RWPE2 (cell line): ENCODE measurements at regions not wholly inside any gene's neighbourhood (a gene's known extent, or its start where the extent isn't known, plus 50 kb on each side); places are given as distances from the start of the nearest gene placed in this dataset.

Experiments used
- ATAC-seq: fragments of 200-7000 bp; cut with Tn5 transposase; 3 replicates; pipeline ENCODE4 v1.9.1; 2021; ENCODE audit warnings: low read depth
- DNase-seq: peaks from one replicate; pipeline ENCODE4 v3.0.0-alpha.2; 2020; ENCODE audit warnings: low spot score
- H3K27ac ChIP-seq: fragments of 450-650 bp; 2 replicates; pipeline ENCODE4 v1.5.1; 2017; ENCODE audit warnings: mild to moderate bottlenecking; ENCODE audit not compliant: poor library complexity, severe bottlenecking
- H3K27me3 ChIP-seq: fragments of 250-450 bp; sonication (Bioruptor Pico); 2 replicates; pipeline ENCODE4 v1.5.1; 2021; ENCODE audit warnings: mild to moderate bottlenecking, moderate library complexity; ENCODE audit not compliant: insufficient read depth, poor library complexity, severe bottlenecking
- H3K36me3 ChIP-seq: fragments of 250-450 bp; sonication (Bioruptor Pico); 2 replicates; pipeline ENCODE4 v1.5.1; 2020; ENCODE audit warnings: low read depth, mild to moderate bottlenecking, moderate library complexity
- H3K4me1 ChIP-seq: fragments of 250-450 bp; sonication (Bioruptor Pico); 2 replicates; pipeline ENCODE4 v1.5.1; 2021; ENCODE audit warnings: mild to moderate bottlenecking, moderate library complexity; ENCODE audit not compliant: insufficient read depth, poor library complexity, severe bottlenecking
- H3K4me3 ChIP-seq: fragments of 250-450 bp; sonication (Bioruptor Pico); 2 replicates; pipeline ENCODE4 v1.5.1; 2021; ENCODE audit warnings: mild to moderate bottlenecking, moderate library complexity; ENCODE audit not compliant: severe bottlenecking
- H3K9me3 ChIP-seq: fragments of 250-450 bp; sonication (Bioruptor Pico); 2 replicates; pipeline ENCODE4 v1.5.1; 2021; ENCODE audit warnings: mild to moderate bottlenecking, moderate library complexity; ENCODE audit not compliant: severe bottlenecking
- CTCF ChIP-seq: fragments of 450-650 bp; IDR thresholded peaks from one replicate; pipeline ENCODE4 v1.5.1; 2017; ENCODE audit warnings: mild to moderate bottlenecking, moderate library complexity; ENCODE audit not compliant: poor library complexity, severe bottlenecking

DNA sequence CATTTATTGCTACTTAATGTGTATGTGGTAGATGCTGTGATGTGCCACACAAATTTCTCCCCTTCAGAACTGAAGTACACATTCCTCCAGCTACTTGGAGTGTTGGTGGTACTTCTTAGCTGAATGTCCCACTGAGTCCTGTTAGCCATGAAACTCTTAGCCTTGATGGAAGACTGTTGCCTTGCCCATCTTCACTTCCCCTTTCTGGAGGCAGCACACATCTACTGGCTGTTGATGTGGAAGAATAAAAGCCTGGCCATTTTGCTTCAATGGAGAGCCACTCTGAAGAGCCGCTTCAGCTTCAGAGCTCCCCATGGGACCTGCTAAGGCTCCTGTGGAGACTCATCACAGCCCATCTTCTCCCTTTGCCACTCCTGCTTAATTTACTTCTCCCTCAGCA lies 157.7 kb upstream of the PITX2 start:
- H3K9me3 ChIP-seq = no peaks in the 10 kb centered on the region
- no peak overlapping the region for H3K4me3 ChIP-seq
- no peaks in the 10 kb centered on the region for H3K36me3 ChIP-seq
- DNase-seq (no peak), ATAC-seq (no peak)
- H3K27ac ChIP-seq = no peak overlapping the region
- TF ChIP-seq CTCF = no peak
- no peaks in the 10 kb centered on the region for H3K27me3 ChIP-seq
- H3K4me1 ChIP-seq = no peaks in the 10 kb centered on the region

DNA sequence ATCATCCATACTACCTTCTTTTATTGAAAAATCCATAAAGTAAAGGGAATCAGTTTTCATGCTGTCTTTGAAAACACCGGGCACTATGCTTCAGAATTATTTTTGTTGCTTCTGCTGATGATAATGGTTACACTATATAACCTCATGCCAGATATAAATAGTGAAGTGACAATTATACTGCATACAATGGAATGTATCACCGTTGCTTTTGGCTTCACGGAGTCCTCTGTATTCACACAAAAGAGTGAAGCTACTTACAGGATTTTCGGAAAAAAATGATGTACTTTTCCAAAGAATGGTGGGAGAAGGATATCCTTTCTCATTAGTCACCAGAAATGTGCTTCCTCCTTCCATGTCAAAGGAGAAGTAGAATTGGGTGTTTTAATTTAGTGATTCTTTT lies 159.1 kb upstream of the PITX2 start:
- H3K27me3 ChIP-seq = no peaks in the 10 kb centered on the region
- H3K4me3 ChIP-seq = no peak overlapping the region
- no peaks in the 10 kb centered on the region for H3K9me3 ChIP-seq
- H3K36me3 ChIP-seq = no peaks in the 10 kb centered on the region
- no peak overlapping the region for H3K27ac ChIP-seq
- no peak for TF ChIP-seq CTCF
- DNase-seq = no peak
- H3K4me1 ChIP-seq = no peaks in the 10 kb centered on the region
- no peak for ATAC-seq

DNA sequence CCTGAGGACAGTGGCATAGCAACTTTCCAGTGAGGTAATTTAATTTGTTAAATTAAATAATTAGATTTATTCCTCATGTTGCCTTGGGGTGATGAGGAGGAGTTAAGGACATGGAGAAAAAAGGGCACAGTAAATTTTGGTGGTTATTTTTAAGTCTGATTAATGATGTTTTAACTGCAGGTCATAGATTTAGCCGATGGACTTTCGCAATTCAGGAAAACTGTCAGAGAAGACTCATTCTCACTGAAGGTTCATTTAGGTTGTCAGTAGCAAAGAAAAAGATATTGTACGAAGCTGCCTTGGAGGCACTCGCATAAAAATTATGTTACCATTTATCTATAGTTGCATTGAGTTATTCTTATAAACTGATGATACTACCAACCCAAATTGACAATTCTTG lies 164.2 kb upstream of the PITX2 start:
- Histone ChIP-seq H3K9me3 (no peaks in the 10 kb centered on the region), H3K27ac (no peak overlapping the region), H3K4me1 (no peaks in the 10 kb centered on the region), H3K27me3 (peaks cover 3% of the 10 kb centered on the region), H3K4me3 (no peak overlapping the region), H3K36me3 (no peaks in the 10 kb centered on the region)
- ATAC-seq (no peak), DNase-seq (no peak)
- no peak for TF ChIP-seq CTCF

DNA sequence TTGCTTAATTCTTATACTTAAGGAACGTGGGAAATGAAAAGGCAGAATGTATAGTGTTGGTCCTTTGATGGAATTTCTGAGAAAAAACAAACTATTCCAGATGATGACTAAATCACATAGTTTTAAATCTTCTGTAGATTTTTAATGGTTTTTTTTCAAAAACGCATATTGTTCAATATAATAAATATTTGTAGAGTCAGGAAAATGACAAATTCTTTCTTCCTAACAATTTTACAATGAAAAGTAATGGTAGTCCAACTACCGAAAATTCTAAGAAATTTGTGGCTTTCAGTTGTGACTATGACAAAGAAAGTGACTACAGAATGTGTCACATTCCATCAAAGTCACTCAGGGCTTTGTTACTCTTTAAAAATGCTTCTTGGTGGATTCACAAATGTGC lies 164.8 kb upstream of the PITX2 start:
- H3K9me3 ChIP-seq = no peaks in the 10 kb centered on the region
- ATAC-seq (no peak), DNase-seq (no peak)
- TF ChIP-seq CTCF = no peak
- H3K4me1 ChIP-seq = no peaks in the 10 kb centered on the region
- H3K27me3 ChIP-seq = peaks cover 3% of the 10 kb centered on the region
- no peak overlapping the region for H3K27ac ChIP-seq
- no peak overlapping the region for H3K4me3 ChIP-seq
- no peaks in the 10 kb centered on the region for H3K36me3 ChIP-seq

DNA sequence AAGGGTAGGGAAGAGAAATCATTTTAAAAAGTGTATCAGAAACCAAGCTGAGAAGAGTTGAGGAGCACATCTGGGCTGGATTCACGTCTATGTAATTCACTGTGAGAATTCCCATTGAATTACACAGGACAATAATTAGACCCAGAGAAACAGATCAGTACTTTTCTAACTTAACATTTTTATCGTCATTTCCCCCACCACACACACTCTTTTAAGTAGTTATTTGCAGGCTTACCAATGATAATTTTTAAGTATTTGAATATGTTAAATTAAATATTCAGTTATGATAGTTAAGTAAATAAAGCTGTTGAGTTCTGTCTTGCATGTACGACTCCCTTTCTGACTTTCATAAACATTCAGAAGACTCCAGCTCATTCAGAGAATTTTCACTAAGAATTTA lies 165.4 kb upstream of the PITX2 start:
- no peak for ATAC-seq
- Histone ChIP-seq H3K4me1 (no peaks in the 10 kb centered on the region), H3K36me3 (no peaks in the 10 kb centered on the region), H3K9me3 (no peaks in the 10 kb centered on the region), H3K27ac (no peak overlapping the region), H3K4me3 (no peak overlapping the region), H3K27me3 (peaks cover 3% of the 10 kb centered on the region)
- DNase-seq = no peak
- TF ChIP-seq CTCF = no peak
